ENCODE measurements at regions not wholly inside any gene's neighbourhood (a gene's known extent, or its start where the extent isn't known, plus 50 kb on each side); places are given as distances from the start of the nearest gene placed in this dataset.

- in situ Hi-C loops (cut with MboI; ENCODE audit: low sequenced_read_pairs): loop anchor here (10.0 kb wide), 1 partner anchor 56 kb away; the partner anchor contains the start of gene IRF2
These were observed 56.7 kb upstream of the IRF2 start for GRCh38 chr4:184531008-184531407.

GRCh38 chr4:184529283-184529682, 54.9 kb upstream of the IRF2 start:
- in situ Hi-C loops (cut with MboI; ENCODE audit: low sequenced_read_pairs): no loop called here

- in situ Hi-C loops (cut with MboI; ENCODE audit: low sequenced_read_pairs): no loop called here
These were observed 54.4 kb upstream of the IRF2 start for GRCh38 chr4:184528713-184529112.

GRCh38 chr4:184528051-184528450, 53.7 kb upstream of the IRF2 start:
- in situ Hi-C loops (cut with MboI; ENCODE audit: low sequenced_read_pairs): no loop called here

- in situ Hi-C loops (cut with MboI; ENCODE audit: low sequenced_read_pairs): no loop called here
These were observed 51.9 kb upstream of the IRF2 start for GRCh38 chr4:184526228-184526627.
